GF-D8 (cell line): ENCODE measurements at regions not wholly inside any gene's neighbourhood (a gene's known extent, or its start where the extent isn't known, plus 50 kb on each side); places are given as distances from the start of the nearest gene placed in this dataset.

Experiments
- DNase-seq: peaks from one replicate; lab custom pipeline; 2025; lab: John Stamatoyannopoulos, UW

- no peak for DNase-seq
These were observed 250.7 kb downstream of the TBC1D4 start for GRCh38 chr13:75231235-75231634.

GRCh38 chr13:75226733-75227435 lies 255.1 kb downstream of the TBC1D4 start:
- peak; percentile 50 for DNase-seq

DNA sequence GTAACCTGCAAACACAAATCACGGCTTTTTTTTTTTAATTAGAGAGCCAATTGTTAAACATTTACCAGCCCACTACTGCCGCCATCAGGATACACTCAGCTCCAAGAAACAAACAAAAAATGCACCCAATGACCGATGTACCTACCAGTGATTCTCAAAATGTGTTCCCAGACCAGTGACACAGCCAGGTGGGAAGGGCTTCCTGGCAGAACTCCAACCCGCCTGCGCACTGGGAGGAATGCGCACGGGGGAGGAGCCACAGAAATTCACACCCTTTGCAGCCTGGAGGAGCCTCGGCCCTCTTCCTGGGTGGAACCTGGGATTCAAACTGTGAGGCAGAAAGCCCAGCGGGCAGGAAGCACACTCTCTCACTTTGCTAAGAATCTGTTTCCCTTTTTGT lies 255.9 kb downstream of the TBC1D4 start:
- DNase-seq: no peak

DNA sequence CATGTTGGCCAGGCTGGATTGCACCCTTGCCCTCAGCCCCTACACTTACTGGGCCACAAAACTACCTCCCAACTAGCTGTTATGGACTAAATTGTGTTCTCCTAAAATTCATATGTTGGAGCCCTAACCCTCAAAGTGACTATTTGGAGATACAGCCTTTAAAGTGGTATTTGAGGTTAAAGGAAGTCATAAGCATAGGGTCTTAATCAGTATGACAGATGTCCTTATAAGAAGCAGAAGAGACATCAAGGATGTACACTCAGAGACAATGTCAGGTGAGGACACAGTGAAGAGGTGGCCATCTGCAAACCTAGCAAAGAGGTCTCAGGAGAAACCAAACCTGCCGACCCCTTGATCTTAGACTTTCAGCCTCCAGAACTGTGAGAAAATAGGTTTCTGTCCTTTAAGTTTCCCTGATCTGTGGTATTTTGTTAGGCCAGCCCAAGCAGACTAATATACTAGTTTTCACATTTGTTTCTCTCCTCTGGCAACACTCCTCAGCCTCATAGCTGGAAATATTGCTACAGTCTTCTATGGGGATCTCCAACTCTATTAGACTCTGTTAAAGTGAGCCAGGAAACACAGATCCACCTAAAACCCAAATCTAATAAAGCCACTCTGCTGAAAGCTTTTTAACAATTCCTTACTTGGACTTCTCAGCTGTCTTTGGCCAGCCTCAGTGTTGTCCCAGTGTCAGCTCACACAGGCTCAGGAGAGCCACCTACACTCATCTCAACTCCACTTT lies 256.5 kb downstream of the TBC1D4 start:
- no peak for DNase-seq

DNA sequence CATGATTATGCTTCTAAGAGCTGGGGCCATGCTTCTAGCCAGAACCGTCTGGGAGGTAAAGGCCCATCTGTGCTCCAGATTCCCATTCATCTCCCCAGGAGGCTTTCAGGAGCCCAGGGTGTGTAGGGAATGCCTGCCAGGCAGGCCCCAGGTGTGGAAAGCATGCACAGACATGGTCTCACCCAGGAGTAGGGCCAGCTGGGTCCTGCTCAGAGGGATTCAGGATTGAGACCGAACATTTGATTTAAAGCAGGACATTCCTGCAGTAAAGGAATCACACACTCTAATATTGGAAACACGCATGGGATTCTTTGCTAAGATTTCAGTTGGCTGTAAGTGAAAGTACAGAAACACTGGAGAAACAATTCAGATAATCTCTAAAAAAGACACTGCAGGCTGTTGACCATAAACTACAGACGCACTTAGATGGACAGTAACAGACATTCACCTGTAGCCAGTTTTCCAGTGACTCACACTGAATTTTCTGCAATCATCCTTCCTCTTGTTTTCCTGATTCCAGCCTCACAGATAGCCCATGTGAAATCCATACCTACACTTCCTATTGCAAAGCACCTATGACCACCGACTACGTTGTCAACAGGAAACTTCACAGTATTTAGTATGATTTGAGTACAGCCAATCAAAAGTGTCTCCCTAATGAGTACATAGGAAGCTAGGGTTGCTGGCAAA lies 257.8 kb downstream of the TBC1D4 start:
- no peak for DNase-seq

DNA sequence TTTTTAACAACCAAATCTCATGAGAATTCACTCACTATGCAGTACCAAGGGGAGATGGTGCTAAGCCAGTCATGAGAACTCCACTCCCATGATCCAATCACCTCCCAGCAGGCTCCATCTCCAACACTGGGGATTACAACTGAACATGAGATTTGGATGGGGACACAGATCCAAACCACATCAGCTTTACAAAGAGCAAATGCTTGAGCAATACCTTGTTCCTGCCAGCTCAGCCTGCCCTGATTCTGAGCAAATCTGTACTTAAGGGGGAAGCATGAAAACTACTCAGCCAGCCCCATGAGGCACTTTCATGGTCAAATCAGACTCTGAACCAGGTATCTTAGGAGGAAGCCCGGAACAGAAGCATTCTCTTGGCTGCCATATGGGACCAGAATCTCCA lies 259.9 kb downstream of the TBC1D4 start:
- DNase-seq: no peak

DNA sequence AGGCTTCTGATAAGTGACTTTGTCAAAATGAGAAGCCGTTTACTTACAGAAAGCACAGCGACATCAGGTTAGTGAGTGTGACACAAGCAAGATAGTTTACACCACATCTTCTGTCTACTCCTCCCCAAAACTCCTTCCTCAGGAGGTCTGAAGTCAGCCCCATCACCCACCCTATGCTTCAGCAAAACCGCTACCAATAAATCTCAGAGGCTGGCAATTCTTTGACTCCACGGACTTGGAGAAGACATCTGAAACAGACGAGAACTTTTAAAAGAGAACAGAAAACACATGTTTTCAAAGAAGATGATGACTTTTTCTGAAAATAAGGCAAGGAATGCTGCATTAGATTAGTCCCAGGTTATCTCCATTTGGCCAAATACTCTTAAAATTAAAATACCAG lies 261.1 kb downstream of the TBC1D4 start:
- no peak for DNase-seq

DNA sequence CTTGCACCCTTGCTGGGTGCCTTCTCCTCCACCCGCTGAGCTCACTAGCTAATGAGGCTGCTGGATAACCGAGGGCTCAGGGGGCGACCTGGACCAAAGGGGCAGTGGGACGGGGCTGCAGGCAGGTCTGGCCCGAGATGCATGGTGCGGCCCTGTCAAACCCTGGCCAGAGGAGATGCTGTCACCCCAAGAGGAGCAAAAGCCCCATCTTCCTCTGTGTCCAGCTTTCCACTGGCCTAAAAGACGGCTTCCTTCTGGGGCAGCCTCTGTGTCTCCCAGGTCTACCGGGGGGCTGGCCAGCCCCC lies 261.8 kb downstream of the TBC1D4 start:
- no peak for DNase-seq

- no peak for DNase-seq
These were observed 262.3 kb downstream of the TBC1D4 start for GRCh38 chr13:75219479-75220237.

DNA sequence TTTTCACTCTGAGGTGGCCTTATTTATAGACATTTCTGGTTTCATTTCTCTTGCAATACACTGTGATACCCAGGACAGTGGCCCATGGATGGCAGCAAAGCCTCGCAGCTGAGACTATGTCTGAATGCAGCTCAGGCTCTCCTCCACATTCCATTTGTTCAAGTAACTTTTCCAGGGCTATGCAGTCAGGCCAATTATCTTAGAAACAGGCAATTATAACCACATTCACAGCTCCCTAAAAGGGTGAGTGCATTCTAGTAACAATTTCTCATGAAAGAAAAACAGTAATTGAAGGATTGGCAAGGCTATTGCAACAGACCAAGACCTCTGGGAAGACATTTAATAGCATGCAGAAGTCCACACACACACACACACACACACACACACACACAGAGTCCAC lies 264.0 kb downstream of the TBC1D4 start:
- no peak for DNase-seq

- no peak for DNase-seq
These were observed 265.9 kb downstream of the TBC1D4 start for GRCh38 chr13:75216038-75216437.

DNA sequence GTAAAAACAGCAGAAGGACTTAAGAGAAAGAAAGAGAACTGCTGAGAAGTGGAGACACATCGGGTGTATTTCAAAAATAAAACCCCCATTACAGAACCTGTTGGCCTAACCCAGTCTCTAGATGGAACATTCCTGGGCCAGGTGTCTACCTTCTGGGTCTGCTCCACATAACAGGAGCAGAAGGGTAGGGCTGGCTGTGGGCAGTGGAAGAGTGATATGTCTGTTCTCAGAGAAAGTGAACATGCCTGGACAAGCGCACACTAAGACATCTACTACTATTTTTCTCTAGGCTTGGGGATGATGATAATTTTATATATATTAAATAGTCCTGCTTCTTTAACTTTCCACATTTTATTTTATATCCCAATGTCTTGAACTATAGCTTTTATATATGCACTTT lies 267.1 kb downstream of the TBC1D4 start:
- DNase-seq: no peak

DNA sequence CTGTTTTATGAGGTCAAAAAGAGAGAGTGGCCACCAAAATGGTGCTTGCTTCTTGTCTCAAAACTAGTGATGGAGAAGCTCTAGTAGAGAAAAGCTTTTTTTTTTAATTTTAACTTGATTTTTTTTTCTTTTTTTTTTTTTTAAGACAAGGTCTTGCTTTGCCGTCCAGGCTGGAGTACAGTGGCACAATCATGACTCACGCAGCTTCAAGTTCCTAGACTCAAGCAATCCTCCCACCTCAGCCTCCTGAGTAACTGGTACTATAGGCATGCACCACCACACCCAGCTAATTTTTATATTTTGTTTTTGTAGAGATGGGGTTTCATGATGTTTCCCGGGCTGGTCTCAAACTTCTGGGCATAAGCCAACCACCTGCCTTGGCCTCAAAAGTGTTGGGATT lies 279.0 kb downstream of the TBC1D4 start:
- no peak for DNase-seq

DNA sequence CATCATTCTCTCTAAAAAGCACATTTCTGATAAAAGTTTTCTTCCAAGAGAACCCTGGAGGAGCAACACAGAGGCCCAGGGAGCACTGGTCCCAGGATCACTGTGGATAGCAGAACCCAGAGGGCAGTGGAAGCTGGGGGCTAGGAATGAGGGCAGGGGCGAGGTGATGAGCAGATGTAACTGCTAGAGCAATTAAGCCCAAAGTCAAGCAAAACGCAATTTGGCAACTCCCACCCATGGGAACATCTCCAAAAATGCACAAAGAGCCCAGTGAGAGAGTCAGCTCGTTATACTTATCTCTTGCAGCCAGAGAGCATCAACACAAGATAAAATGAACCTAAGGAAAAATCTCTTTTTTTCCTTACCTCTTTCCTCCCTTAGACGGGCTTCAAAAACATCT lies 284.2 kb downstream of the TBC1D4 start:
- DNase-seq: no peak

GRCh38 chr13:75196147-75196837 lies 285.7 kb downstream of the TBC1D4 start:
- no peak for DNase-seq

GRCh38 chr13:75195495-75196146 lies 286.3 kb downstream of the TBC1D4 start:
- no peak for DNase-seq

DNA sequence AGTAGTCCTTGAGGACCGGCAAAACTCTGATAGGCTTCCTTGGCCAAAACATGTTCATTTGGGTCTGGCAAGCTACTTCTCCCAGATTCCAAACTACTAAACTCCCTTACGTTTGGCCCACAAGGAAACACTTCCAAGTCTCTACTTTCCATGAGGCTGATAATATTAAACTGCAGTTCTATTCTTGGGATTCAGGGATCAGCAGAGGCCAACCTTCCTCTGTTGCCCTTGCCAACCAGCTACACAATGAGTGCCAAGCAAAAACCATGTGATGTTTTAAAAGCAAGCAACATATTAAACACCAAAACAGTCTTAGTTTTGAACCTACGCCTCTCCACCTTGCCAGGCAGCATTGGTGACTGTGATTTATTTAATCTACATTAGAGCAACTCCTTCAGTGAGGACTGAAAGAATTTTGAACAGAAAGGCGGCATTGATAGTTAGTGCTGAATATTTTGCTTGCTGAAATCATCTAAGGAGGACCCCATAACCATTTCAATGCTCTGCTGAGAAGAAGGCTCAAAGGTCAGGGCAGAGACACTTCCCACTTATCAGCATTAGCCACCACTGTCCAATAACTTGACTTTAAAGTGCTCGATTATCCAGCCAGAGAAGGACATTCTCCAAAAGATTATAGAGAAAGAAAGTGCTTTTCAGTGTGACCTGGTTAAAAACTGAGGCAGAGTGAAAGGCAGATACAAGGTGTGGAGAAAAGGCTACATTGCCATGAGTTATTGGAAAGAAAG lies 287.1 kb downstream of the TBC1D4 start:
- no peak for DNase-seq

- no peak for DNase-seq
These were observed 295.6 kb downstream of the TBC1D4 start for GRCh38 chr13:75186379-75186778.

- no peak for DNase-seq
These were observed 300.1 kb downstream of the TBC1D4 start for GRCh38 chr13:75181906-75182305.

GRCh38 chr13:75180805-75181455 lies 301.0 kb downstream of the TBC1D4 start:
- no peak for DNase-seq
